Mesothelial cell of epicardium (in vitro differentiated cells): ENCODE measurements at regions not wholly inside any gene's neighbourhood (a gene's known extent, or its start where the extent isn't known, plus 50 kb on each side); places are given as distances from the start of the nearest gene placed in this dataset.
"Not testable (repeated sequence)": the region's sequence is repeated elsewhere in the genome, so short reads cannot be mapped to it uniquely, and the experiment has no call there.

ENCODE experiments used
- DNase-seq, 2 experiments: peaks; one replicate each; pipeline ENCODE4 v3.0.0; 2021; ENCODE audit warnings: low spot score in 2 of 2; ENCODE audit not compliant: unreplicated experiment in 2 of 2
- H3K27ac Mint-ChIP-seq: 2 replicates; pipeline ENCODE4 v1.8.0; 2021; ENCODE audit warnings: mixed read lengths
- H3K27me3 Mint-ChIP-seq: 2 replicates; pipeline ENCODE4 v1.8.0; 2021; ENCODE audit warnings: low read depth, mixed read lengths
- H3K36me3 Mint-ChIP-seq: 2 replicates; pipeline ENCODE4 v1.8.0; 2021; ENCODE audit warnings: mixed read lengths
- H3K4me1 Mint-ChIP-seq: 2 replicates; pipeline ENCODE4 v1.8.0; 2021; ENCODE audit warnings: mixed read lengths
- H3K4me3 Mint-ChIP-seq: 2 replicates; pipeline ENCODE4 v1.8.0; 2021; ENCODE audit warnings: mild to moderate bottlenecking, moderate library complexity, mixed read lengths
- H3K9me3 Mint-ChIP-seq: 2 replicates; pipeline ENCODE4 v1.8.0; 2021; ENCODE audit warnings: mixed read lengths
- CTCF ChIP-seq: fragments of 200-600 bp; sonication (generic); IDR thresholded peaks from one replicate; pipeline ENCODE4 v1.5.0; 2021; ENCODE audit warnings: antibody characterized with exemption; ENCODE audit not compliant: unreplicated experiment

- Mint-ChIP-seq H3K4me1 (peaks cover 17% of the 10 kb centered on the region), H3K9me3 (no peaks in the 10 kb centered on the region), H3K4me3 (no peak overlapping the region), H3K27ac (no peak overlapping the region), H3K36me3 (no peaks in the 10 kb centered on the region), H3K27me3 (no peaks in the 10 kb centered on the region)
- no peak for TF ChIP-seq CTCF
- DNase-seq, result no peak
These were observed 146.3 kb downstream of the CETN3 start for GRCh38 chr5:90263102-90263820.

- H3K4me3 Mint-ChIP-seq, result no peak overlapping the region
- no peaks in the 10 kb centered on the region for H3K4me1 Mint-ChIP-seq
- H3K27ac Mint-ChIP-seq, result no peak overlapping the region
- no peaks in the 10 kb centered on the region for H3K36me3 Mint-ChIP-seq
- no peaks in the 10 kb centered on the region for H3K27me3 Mint-ChIP-seq
- H3K9me3 Mint-ChIP-seq, result no peaks in the 10 kb centered on the region
- no peak for DNase-seq
- TF ChIP-seq CTCF, result no peak
These were observed 158.1 kb downstream of the CETN3 start for GRCh38 chr5:90251447-90251846.

- Mint-ChIP-seq H3K27me3 (no peaks in the 10 kb centered on the region), H3K27ac (no peak overlapping the region), H3K36me3 (no peaks in the 10 kb centered on the region), H3K4me1 (no peaks in the 10 kb centered on the region), H3K4me3 (no peak overlapping the region), H3K9me3 (peaks cover 4% of the 10 kb centered on the region)
- no peak for DNase-seq
- TF ChIP-seq CTCF, result no peak
These were observed 160.9 kb downstream of the CETN3 start for GRCh38 chr5:90248640-90249039.

GRCh38 chr5:90243848-90244247 lies 165.7 kb downstream of the CETN3 start:
- H3K27ac Mint-ChIP-seq, result not testable (repeated sequence)

GRCh38 chr5:90233476-90233875 lies 176.1 kb downstream of the CETN3 start:
- no peak for TF ChIP-seq CTCF
- peaks cover 2% of the 10 kb centered on the region for H3K27me3 Mint-ChIP-seq
- H3K36me3 Mint-ChIP-seq, result no peaks in the 10 kb centered on the region
- no peaks in the 10 kb centered on the region for H3K9me3 Mint-ChIP-seq
- no peak overlapping the region for H3K4me3 Mint-ChIP-seq
- no peak overlapping the region for H3K27ac Mint-ChIP-seq
- DNase-seq, result no peak
- peaks cover 6% of the 10 kb centered on the region for H3K4me1 Mint-ChIP-seq

More at GRCh38 chr5:90243848-90244247, 165.7 kb downstream of the CETN3 start:
- not testable (repeated sequence) for H3K4me1 Mint-ChIP-seq, H3K36me3 Mint-ChIP-seq, H3K4me3 Mint-ChIP-seq, H3K27me3 Mint-ChIP-seq, DNase-seq
- H3K9me3 Mint-ChIP-seq, result peaks cover 15% of the 10 kb centered on the region

GRCh38 chr5:90231688-90232087 lies 177.9 kb downstream of the CETN3 start:
- DNase-seq, result no peak
- TF ChIP-seq CTCF, result no peak
- H3K4me3 Mint-ChIP-seq, result no peak overlapping the region
- H3K4me1 Mint-ChIP-seq, result peaks cover 6% of the 10 kb centered on the region
- H3K27me3 Mint-ChIP-seq, result peaks cover 2% of the 10 kb centered on the region
- H3K9me3 Mint-ChIP-seq, result no peaks in the 10 kb centered on the region
- H3K27ac Mint-ChIP-seq, result no peak overlapping the region
- H3K36me3 Mint-ChIP-seq, result no peaks in the 10 kb centered on the region
